ENCODE measurements at regions not wholly inside any gene's neighbourhood (a gene's known extent, or its start where the extent isn't known, plus 50 kb on each side); places are given as distances from the start of the nearest gene placed in this dataset.
A peak's percentile ranks its signal among the peaks of the same experiment; 100 is the strongest.

DNA sequence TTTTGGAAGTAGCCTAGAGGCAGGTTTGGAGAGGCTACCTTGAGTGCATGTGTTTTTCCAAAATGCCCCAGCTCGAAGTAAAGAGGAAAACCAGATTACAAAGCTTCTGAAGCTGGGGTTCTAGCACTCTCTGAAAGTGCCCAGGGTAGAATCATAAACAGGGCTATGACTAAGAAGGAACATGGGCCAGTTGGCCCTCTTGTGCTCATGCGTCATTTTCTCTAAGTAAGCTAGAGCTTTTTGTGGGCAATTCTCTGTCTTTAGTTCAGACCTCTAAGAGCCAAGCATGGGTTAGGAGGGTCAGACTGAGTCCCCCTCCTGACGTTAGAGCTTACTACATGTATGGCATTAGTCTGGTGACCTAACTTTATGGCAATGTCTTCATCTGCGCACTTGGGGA is 129.5 kb upstream of the UMPS start:
- no peak overlapping the region for H3K27ac Mint-ChIP-seq
- H3K9me3 Mint-ChIP-seq: no peaks in the 10 kb centered on the region
- no peaks in the 10 kb centered on the region for H3K4me1 Mint-ChIP-seq
- no peak for DNase-seq
- H3K4me3 Mint-ChIP-seq: no peak overlapping the region
- H3K36me3 Mint-ChIP-seq: no peaks in the 10 kb centered on the region
- H3K27me3 Mint-ChIP-seq: peaks cover under 1 to 38% (median 25%) of the 10 kb centered on the region in 3 donors
- ATAC-seq (ENCODE audit: low read depth in 2 of 2): no peak

DNA sequence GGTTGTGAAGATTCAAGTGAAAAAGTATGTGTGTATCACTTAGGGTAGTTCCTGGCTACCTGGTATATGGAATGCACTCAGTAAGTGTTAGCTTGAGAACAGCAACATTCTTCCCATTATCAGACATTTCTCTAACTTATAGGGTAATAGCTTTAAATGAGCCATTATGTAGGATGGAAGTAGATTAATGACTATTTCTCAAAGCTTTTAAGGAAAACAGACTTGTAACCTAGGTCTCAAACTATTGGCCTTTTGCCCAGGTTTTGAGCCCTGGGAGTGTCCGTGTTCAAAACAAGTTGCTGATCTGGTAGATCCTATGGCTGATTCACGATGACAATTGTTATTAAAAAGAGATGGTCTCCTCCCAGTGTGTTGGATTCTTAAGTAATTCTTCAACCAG is 129.1 kb upstream of the UMPS start:
- H3K9me3 Mint-ChIP-seq: no peaks in the 10 kb centered on the region
- H3K4me1 Mint-ChIP-seq: no peaks in the 10 kb centered on the region
- H3K4me3 Mint-ChIP-seq: no peak overlapping the region
- ATAC-seq (ENCODE audit: low read depth in 2 of 2): no peak
- H3K27ac Mint-ChIP-seq: no peak overlapping the region
- no peaks in the 10 kb centered on the region for H3K36me3 Mint-ChIP-seq
- DNase-seq: no peak
- peaks cover 4 to 41% (median 25%) of the 10 kb centered on the region in 3 donors for H3K27me3 Mint-ChIP-seq

DNA sequence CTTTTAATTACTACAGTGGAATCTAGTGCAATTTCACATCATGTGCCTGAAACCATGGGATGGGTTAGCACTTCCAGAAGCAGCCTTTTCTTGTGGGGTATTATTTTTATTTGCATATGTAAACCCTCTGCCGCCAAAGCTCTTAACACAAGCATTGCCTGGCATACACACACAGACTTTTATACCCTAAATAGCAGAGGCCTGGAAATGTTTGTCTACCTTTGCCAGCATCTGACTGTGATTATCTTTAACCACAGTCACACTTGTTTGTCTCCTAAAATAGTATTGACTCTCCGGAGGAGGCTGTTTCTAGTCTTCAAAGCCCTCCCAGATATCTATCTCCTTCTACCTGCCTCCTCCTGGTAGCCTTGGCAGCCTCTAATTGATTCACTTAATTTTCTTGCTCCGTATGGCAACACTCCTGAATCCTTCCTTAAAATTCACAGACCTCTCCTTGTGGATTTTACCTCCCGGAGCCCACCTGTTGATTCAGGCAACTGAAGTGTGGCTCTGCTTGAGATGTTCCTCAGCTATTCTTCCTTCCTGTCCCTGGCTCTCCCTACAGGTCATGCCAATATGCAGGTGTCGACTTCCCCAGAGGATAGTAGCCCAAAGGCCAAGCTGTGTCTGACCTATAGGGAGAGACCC is 127.1 kb upstream of the UMPS start:
- Mint-ChIP-seq H3K4me1 (no peaks in the 10 kb centered on the region), H3K27ac (no peak overlapping the region), H3K4me3 (no peak overlapping the region), H3K27me3 (peaks cover 4 to 30% (median 25%) of the 10 kb centered on the region in 3 donors), H3K36me3 (no peaks in the 10 kb centered on the region), H3K9me3 (no peaks in the 10 kb centered on the region)
- ATAC-seq (ENCODE audit: low read depth in 2 of 2) (no peak), DNase-seq (no peak)

DNA sequence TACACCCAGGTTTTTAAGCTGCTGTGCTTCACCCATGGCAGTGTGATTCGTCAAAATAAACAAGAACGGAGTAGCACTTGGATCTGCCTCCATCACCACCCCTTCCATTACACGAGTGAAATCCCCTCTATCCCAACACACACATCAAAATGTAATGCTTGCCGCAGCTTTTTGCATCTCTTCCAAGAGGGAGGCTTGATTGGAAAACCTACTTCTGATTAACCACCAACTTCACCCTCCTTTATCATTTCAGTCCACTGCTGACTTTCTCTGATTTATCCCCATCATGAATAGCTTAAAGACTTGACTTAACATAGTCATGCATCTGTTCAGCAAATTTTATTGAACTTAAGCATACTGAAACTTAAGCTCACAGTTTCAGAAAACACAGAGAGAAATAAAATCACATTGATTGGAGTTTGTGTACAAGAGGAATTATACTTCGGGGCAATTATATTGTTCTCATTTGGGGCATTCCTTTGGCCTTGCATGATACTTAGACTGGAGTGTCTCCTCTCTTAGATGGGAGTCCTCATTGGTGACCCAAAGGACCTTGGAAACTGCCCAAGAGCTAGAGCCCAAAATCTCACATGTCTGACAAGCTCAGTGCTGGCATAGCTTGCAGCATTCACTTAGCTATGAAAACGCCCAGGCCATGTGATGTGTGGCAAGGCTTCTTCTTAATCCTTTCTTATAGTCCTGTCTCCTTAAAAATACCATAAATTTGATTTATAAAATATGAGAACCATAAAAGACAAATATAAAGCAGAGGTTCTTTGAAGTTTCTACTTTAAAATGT is 124.3 kb upstream of the UMPS start:
- Mint-ChIP-seq H3K27me3 (peaks cover 4 to 30% (median 19%) of the 10 kb centered on the region in 3 donors), H3K4me3 (no peak overlapping the region), H3K9me3 (no peaks in the 10 kb centered on the region), H3K36me3 (no peaks in the 10 kb centered on the region), H3K27ac (no peak overlapping the region), H3K4me1 (no peaks in the 10 kb centered on the region)
- no peak for DNase-seq
- ATAC-seq (ENCODE audit: low read depth in 2 of 2): no peak

DNA sequence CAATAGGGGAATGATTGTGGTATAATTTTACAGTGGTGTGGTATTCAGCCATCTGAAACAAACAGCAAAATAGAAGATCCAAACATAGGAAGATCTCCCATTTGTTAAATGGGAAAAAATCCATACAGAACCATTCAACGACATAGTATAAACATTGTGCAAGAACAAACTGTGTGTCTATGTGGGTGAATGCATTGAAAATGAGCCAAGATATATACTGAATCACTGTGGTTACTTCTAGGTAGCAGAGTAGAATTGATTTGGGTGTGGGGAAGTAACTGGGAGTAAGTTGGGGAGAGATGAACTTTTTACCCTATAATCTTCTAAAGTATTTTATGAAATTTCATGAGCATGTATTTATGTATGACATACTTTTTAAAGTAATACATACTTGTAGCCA is 123.1 kb upstream of the UMPS start:
- Mint-ChIP-seq H3K27me3 (peaks cover 4 to 29% (median 18%) of the 10 kb centered on the region in 3 donors), H3K9me3 (no peaks in the 10 kb centered on the region), H3K27ac (no peak overlapping the region), H3K4me1 (no peaks in the 10 kb centered on the region), H3K36me3 (no peaks in the 10 kb centered on the region), H3K4me3 (no peak overlapping the region)
- DNase-seq: no peak
- no peak for ATAC-seq (ENCODE audit: low read depth in 2 of 2)

DNA sequence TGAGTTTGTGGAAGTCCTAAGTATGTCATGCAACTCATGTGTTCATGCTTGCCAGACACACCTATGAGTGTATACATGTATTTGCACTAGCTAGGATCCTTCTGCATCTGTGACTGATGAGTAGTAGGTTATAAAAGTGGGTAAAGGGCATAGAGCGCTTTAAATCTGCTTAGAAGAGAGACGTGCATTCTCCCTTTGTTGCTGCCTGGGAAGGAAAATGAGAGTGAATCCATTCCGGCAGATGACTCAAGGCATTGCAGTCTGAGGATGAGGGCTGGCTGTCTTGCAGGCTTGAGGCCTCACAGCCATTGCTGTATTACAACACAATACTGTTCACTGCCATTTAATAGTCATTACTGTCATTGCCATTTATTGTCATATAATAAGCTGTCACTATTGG is 120.8 kb upstream of the UMPS start:
- H3K27me3 Mint-ChIP-seq: peaks cover 0 to 10% (median 4%) of the 10 kb centered on the region in 3 donors
- no peaks in the 10 kb centered on the region for H3K36me3 Mint-ChIP-seq
- H3K9me3 Mint-ChIP-seq: no peaks in the 10 kb centered on the region
- H3K4me1 Mint-ChIP-seq: no peaks in the 10 kb centered on the region
- H3K4me3 Mint-ChIP-seq: no peak overlapping the region
- DNase-seq (no peak), ATAC-seq (ENCODE audit: low read depth in 2 of 2) (no peak)
- no peak overlapping the region for H3K27ac Mint-ChIP-seq

DNA sequence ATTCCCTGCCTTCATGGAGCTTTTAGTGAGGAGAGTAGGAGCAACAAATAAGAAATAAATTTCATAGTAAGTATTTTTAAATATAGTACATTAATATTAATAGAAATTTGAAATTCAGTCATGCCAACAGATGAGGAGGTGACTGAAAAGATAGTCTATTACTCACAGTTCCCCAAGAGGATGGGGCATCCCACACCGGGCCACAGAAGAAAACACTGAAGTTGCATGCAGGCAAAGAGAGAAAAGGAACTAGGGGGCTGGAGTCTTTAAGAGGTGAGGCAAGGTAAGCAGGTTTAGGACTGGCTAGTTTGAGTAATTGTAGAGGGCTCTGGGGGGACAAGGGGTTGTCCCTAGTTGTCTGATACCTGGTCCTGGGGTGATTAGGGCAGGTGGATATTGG is 120.1 kb upstream of the UMPS start:
- no peak overlapping the region for H3K4me3 Mint-ChIP-seq
- peaks cover 0 to 9% (median 4%) of the 10 kb centered on the region in 3 donors for H3K27me3 Mint-ChIP-seq
- no peaks in the 10 kb centered on the region for H3K36me3 Mint-ChIP-seq
- H3K9me3 Mint-ChIP-seq: no peaks in the 10 kb centered on the region
- H3K27ac Mint-ChIP-seq: no peak overlapping the region
- no peak for DNase-seq
- peaks cover 0 to under 1% (median 0%) of the 10 kb centered on the region in 3 donors for H3K4me1 Mint-ChIP-seq
- no peak for ATAC-seq (ENCODE audit: low read depth in 2 of 2)

DNA sequence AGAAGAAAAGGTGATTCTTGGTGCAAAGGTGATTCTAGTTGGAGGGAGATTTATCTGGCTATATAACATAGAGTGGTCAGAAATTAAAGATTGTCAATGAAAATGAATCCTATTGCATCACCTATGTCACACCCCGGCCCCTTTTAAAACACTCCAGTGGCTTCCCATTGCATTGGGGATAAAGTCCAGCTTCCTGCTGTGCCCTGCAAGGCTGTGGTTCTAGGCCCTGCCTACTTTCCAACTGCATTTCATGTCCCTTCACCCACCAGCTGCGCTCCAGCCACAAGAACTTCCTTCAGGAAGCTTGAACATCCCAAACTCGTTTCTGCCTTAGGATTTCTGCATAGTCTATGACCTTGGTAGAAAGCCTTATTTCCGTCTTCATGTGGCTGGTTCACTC is 118.7 kb upstream of the UMPS start:
- Mint-ChIP-seq H3K36me3 (no peaks in the 10 kb centered on the region), H3K4me1 (peaks cover 0 to 7% (median 6%) of the 10 kb centered on the region in 3 donors), H3K4me3 (no peak overlapping the region), H3K9me3 (no peaks in the 10 kb centered on the region), H3K27ac (peak overlapping the region in 1 of 6 donors; percentile 76), H3K27me3 (no peaks in the 10 kb centered on the region)
- ATAC-seq (ENCODE audit: low read depth in 2 of 2): no peak
- DNase-seq: no peak

DNA sequence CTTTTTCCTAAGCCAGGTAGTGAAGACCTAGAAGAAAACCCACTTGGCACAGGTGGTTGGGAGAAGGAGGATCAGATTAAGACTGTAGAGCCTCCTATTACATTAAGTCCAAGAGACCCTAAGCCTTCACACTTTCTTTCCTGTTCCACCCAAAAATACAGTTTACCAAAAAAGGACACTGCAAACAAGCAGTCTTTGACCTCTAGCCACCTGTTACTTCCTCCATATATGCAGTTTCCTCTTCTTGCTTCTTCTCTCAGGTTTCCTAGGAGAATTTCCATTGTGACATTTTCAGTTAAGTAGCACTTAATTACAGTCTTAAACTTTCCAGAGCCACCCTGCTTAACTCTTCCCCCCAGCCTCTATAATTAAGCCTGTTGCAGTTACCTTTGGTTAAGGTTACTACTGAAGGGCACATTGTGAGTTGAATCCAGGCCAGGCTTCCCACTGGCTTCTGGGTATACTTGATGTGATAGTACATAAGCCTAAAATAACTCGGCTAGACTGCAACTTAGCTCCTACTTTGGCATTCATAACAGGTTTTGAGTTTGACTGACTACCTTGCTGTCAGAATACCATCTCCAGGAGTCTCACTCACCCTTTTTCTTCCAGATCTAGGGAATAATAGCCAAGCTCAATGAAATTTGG is 114.2 kb upstream of the UMPS start:
- no peaks in the 10 kb centered on the region for H3K27me3 Mint-ChIP-seq
- ATAC-seq (ENCODE audit: low read depth in 2 of 2) (no peak), DNase-seq (no peak)
- no peaks in the 10 kb centered on the region for H3K9me3 Mint-ChIP-seq
- H3K27ac Mint-ChIP-seq: peak overlapping the region in 1 of 6 donors; percentile 68
- H3K36me3 Mint-ChIP-seq: no peaks in the 10 kb centered on the region
- no peak overlapping the region for H3K4me3 Mint-ChIP-seq
- H3K4me1 Mint-ChIP-seq: peaks cover 0 to 22% (median 19%) of the 10 kb centered on the region in 3 donors

DNA sequence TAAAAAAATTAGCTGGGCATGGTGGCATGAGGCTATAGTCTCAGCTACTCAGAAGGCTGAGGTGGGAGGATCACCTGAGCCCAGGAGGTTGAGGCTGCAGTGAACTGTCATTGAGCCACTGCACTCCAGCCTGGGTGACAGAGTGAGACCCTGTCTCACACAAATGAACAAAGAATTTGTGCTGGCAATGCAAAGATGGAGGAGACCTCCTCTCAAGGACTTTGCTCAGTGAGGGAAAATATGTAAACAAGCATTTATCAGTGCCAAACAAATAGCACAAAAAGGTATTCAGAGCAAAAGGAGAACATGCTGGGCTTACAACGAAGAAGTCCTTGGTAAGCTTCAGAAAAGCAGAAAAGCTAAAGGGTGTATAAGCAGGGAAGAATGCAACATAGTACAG is 113.1 kb upstream of the UMPS start:
- DNase-seq (no peak), ATAC-seq (ENCODE audit: low read depth in 2 of 2) (no peak)
- Mint-ChIP-seq H3K27ac (peak overlapping the region in 1 of 6 donors; percentile 14), H3K4me1 (peaks cover 0 to 28% (median 20%) of the 10 kb centered on the region in 3 donors), H3K36me3 (no peaks in the 10 kb centered on the region), H3K9me3 (no peaks in the 10 kb centered on the region), H3K4me3 (no peak overlapping the region), H3K27me3 (no peaks in the 10 kb centered on the region)

DNA sequence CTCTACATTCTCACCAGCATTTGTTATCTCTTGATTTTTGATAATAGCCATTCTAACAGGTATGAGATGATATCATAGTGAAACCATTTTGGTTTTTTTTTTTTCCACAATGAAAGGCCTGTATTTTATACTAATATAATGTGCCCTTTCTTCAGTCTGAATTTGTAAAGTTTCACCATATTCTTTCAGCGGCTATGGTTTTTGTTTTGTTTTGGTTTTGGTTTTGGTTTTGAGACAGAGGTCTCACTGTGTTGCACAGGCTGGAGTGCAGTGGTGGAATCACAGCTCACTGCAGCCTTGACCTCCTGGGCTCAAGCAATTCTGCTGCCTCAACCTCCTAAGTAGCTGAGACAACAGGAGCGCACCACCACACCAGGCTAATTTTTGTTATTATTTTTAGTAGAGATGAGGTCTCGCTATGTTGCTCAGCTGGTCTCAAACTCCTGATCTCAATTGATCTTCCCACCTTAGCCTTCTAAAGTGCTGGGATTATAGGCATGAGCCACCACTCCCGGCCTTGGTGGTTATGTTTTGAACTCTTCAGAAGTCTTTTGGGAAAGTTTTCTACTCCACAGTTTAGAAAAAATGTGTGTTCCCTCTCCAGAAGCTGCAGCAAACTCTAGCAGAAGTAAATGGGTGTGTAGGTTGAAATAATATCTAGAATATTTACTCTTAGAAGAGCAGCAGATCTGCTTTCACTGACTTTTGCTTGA is 110.2 kb upstream of the UMPS start:
- Mint-ChIP-seq H3K27me3 (no peaks in the 10 kb centered on the region), H3K4me3 (peak overlapping the region in 2 of 8 donors; percentile 65 to 69), H3K27ac (peak overlapping the region in 2 of 6 donors; percentile 3 to 63), H3K4me1 (peaks cover 0 to 30% (median 20%) of the 10 kb centered on the region in 3 donors), H3K36me3 (no peaks in the 10 kb centered on the region), H3K9me3 (no peaks in the 10 kb centered on the region)
- no peak for DNase-seq
- no peak for ATAC-seq (ENCODE audit: low read depth in 2 of 2)

DNA sequence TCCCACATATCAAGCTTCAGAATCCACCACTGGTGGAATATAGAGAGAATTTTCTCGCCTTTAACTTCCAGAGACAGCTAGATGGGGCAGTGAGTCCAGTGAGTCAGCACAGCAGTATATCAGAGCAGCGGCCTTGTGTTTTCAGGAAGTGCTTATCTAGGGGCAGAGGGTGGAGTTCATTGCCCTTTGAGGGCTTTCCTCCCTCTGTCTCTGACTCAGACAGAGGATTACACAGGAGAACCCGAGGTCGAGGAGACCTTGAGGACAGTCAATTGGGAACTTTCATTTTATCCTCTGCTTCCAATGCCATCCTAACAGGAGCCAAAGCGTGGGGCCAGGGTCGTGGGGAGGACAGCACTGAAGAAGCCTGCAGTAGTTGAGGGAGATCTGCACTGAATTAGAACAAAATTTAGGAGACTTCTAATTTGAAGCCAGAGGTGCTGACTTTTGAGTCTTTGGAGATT is 109.6 kb upstream of the UMPS start:
- Mint-ChIP-seq H3K36me3 (no peaks in the 10 kb centered on the region), H3K4me3 (peak overlapping the region in 2 of 8 donors; percentile 42 to 69), H3K27me3 (no peaks in the 10 kb centered on the region), H3K4me1 (peaks cover 0 to 28% (median 14%) of the 10 kb centered on the region in 3 donors), H3K9me3 (no peaks in the 10 kb centered on the region), H3K27ac (peak overlapping the region in 1 of 6 donors; percentile 84)
- no peak for DNase-seq
- peak in 1 of 2 donors; percentile 68 for ATAC-seq (ENCODE audit: low read depth in 2 of 2)

DNA sequence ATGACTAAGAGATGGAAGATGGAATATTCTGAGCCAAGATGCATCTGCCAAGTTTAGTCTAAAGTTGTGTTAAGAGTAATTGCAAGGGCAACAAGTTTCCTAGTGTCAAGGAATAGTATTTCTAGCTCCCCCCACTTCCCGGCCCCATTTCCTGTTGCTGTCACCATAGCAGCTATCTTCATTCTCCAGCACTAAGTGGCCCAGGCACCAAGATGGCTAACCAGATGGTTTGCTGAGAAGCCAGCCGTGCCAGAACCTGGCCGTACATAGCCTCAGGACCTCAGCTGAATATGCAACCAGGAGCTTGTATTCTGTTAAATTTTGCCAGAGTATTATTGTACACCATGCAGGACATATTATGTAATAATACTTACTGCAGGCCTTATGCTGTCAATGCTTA is 108.8 kb upstream of the UMPS start:
- DNase-seq (no peak), ATAC-seq (ENCODE audit: low read depth in 2 of 2) (no peak)
- H3K36me3 Mint-ChIP-seq: no peaks in the 10 kb centered on the region
- no peaks in the 10 kb centered on the region for H3K27me3 Mint-ChIP-seq
- H3K4me1 Mint-ChIP-seq: peaks cover 0 to 23% (median 14%) of the 10 kb centered on the region in 3 donors
- peak overlapping the region in 1 of 6 donors; percentile 19 for H3K27ac Mint-ChIP-seq
- no peaks in the 10 kb centered on the region for H3K9me3 Mint-ChIP-seq
- H3K4me3 Mint-ChIP-seq: no peak overlapping the region
